Activated T-cell treated with anti-CD3 and anti-CD28 coated beads, Interleukin-2, amount 50 U/mL, for 24 hours (primary cell): ENCODE measurements at regions not wholly inside any gene's neighbourhood (a gene's known extent, or its start where the extent isn't known, plus 50 kb on each side); places are given as distances from the start of the nearest gene placed in this dataset.

Source experiments
- DNase-seq: peaks from one replicate; pipeline ENCODE4 v3.0.0-alpha.2; 2020
- H3K27ac Mint-ChIP-seq: 2 replicates; pipeline ENCODE4 v1.8.0; 2020; ENCODE audit warnings: mild to moderate bottlenecking, mixed read lengths
- H3K27me3 Mint-ChIP-seq: 2 replicates; pipeline ENCODE4 v1.8.0; 2020; ENCODE audit warnings: mixed read lengths
- H3K36me3 Mint-ChIP-seq: 2 replicates; pipeline ENCODE4 v1.8.0; 2020; ENCODE audit warnings: low read depth, mixed read lengths
- H3K4me1 Mint-ChIP-seq: 2 replicates; pipeline ENCODE4 v1.8.0; 2020; ENCODE audit warnings: low read depth, mixed read lengths
- H3K4me3 Mint-ChIP-seq: 2 replicates; pipeline ENCODE4 v1.8.0; 2020; ENCODE audit warnings: mild to moderate bottlenecking, moderate library complexity, mixed read lengths
- H3K9me3 Mint-ChIP-seq: 2 replicates; pipeline ENCODE4 v1.8.0; 2020; ENCODE audit warnings: mixed read lengths

DNA sequence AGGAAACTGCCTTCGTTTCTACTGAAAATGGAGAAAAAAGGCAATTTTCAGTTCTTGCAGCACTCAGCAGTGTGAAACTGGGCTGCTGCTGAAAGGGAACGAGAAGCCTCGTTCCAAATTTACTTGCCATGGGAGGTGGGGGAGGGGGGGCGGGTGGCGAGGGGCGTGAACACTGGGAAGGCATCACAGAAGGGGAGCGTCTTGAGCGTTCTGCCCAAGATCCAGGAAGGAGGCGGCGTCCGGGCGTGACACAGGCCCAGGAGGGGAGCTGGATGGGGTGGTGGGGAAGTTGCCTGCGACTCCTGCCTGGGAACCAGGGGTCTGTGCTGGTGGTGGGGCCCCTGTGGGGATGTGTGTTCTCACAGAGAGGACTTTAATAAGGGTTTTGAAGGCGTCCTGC lies 213.5 kb downstream of the CTTN start:
- H3K9me3 Mint-ChIP-seq, result no peaks in the 10 kb centered on the region
- no peak for DNase-seq
- H3K4me1 Mint-ChIP-seq, result no peaks in the 10 kb centered on the region
- no peak overlapping the region for H3K4me3 Mint-ChIP-seq
- H3K36me3 Mint-ChIP-seq, result no peaks in the 10 kb centered on the region
- no peak overlapping the region for H3K27ac Mint-ChIP-seq
- peaks cover 18% of the 10 kb centered on the region for H3K27me3 Mint-ChIP-seq

DNA sequence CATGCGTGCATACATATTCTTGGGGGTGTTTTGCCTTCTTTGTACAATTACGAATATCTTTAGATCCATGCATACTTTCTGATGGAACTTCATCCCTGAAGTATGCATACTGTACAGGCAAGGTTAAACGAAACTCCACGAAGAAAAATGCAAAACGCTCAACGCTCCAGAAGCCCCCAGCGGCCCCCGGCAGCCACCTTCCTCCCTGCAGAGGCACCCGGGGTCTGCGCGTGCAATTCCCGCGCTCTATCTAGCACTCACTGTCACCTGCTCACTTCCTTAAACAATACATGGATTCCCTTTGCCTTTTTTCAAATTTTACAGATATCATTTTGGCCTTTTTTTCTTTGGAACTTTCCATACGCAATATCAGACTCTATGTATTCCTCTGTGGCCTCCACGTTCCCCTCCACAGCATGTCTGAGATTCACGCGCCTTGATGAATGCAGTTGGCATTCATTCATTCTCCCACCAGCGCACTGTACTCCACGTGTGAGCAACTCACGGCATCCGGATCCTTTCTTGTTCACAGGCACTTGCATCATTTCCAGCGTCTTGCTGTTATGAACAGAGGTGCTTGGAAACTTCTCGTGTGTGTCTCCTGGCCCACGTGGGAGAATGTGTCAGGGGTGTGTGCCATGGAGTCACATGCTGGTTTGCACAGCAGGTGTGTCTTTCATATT lies 214.3 kb downstream of the CTTN start:
- Mint-ChIP-seq H3K4me1 (no peaks in the 10 kb centered on the region), H3K27ac (no peak overlapping the region), H3K36me3 (no peaks in the 10 kb centered on the region), H3K9me3 (no peaks in the 10 kb centered on the region), H3K4me3 (no peak overlapping the region), H3K27me3 (peaks cover 18% of the 10 kb centered on the region)
- DNase-seq, result no peak

GRCh38 chr11:70614034-70614681 lies 215.8 kb downstream of the CTTN start:
- no peak overlapping the region for H3K4me3 Mint-ChIP-seq
- no peak for DNase-seq
- no peak overlapping the region for H3K27ac Mint-ChIP-seq
- peaks cover 7% of the 10 kb centered on the region for H3K27me3 Mint-ChIP-seq
- H3K4me1 Mint-ChIP-seq, result no peaks in the 10 kb centered on the region
- no peaks in the 10 kb centered on the region for H3K36me3 Mint-ChIP-seq
- no peaks in the 10 kb centered on the region for H3K9me3 Mint-ChIP-seq

- Mint-ChIP-seq H3K27ac (no peak overlapping the region), H3K4me1 (no peaks in the 10 kb centered on the region), H3K36me3 (no peaks in the 10 kb centered on the region), H3K9me3 (no peaks in the 10 kb centered on the region), H3K4me3 (no peak overlapping the region), H3K27me3 (peaks cover 5% of the 10 kb centered on the region)
- DNase-seq, result no peak
Observed at GRCh38 chr11:70615036-70615875, 216.9 kb downstream of the CTTN start.

DNA sequence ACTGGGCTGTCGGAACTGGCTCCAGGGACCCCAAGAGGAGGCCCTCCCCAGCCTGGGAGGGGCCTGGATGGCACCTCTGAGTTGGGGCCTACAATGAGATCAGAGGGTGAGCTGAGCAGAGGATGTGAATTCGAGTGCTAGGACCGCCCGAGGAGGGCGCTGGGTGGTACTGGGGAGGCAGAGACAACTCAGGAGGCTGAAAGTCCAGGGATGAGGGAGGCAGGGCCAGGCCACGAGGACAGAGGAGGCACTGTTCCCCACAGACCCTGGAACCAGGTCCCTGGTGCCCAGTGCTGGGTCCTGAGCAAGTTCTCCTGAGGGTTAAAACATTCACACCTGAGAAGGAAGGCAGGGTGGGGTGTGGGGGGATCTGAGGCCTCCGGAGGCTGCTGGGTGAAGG lies 218.0 kb downstream of the CTTN start:
- Mint-ChIP-seq H3K9me3 (no peaks in the 10 kb centered on the region), H3K27ac (no peak overlapping the region), H3K36me3 (no peaks in the 10 kb centered on the region), H3K27me3 (peaks cover 5% of the 10 kb centered on the region), H3K4me1 (no peaks in the 10 kb centered on the region), H3K4me3 (no peak overlapping the region)
- no peak for DNase-seq

- Mint-ChIP-seq H3K9me3 (no peaks in the 10 kb centered on the region), H3K4me3 (no peak overlapping the region), H3K27ac (no peak overlapping the region), H3K36me3 (no peaks in the 10 kb centered on the region), H3K27me3 (peaks cover 5% of the 10 kb centered on the region), H3K4me1 (no peaks in the 10 kb centered on the region)
- DNase-seq, result no peak
Observed at GRCh38 chr11:70616938-70617654, 218.8 kb downstream of the CTTN start.

DNA sequence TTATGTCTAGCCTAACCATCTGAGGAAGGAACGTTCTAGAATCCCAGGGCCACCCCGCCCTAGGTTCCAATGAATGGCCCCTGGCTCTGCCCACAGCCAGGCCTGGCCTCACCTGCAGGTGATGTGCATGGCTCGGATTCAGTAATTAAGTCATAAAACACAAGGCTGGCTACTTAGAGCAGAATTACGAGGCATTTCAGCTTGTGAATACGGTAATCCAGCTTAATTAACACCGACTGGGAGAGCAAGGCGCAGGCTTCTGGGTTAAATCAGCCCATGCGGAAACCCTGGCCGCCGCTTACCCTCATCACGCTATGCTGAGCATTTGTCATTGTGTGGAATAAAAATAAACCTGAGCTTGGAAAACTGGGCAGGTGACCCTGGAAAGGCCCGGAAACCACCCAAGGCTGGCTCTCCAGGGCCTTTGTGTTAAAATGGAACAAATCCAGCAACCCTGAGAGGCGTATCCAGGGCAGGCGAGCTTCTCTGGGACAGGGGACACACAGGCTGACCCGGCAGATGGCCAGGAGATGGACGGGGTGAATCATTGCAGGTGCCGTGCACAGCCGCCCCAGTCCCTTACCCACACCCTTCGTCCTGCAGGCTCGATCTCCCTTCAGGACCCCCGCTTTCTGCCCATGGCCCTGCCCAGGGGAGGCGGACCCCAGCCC lies 220.2 kb downstream of the CTTN start:
- H3K36me3 Mint-ChIP-seq, result no peaks in the 10 kb centered on the region
- H3K9me3 Mint-ChIP-seq, result no peaks in the 10 kb centered on the region
- DNase-seq, result no peak
- H3K27me3 Mint-ChIP-seq, result no peaks in the 10 kb centered on the region
- no peak overlapping the region for H3K27ac Mint-ChIP-seq
- no peaks in the 10 kb centered on the region for H3K4me1 Mint-ChIP-seq
- H3K4me3 Mint-ChIP-seq, result no peak overlapping the region

- Mint-ChIP-seq H3K27ac (no peak overlapping the region), H3K27me3 (no peaks in the 10 kb centered on the region), H3K4me3 (no peak overlapping the region), H3K9me3 (no peaks in the 10 kb centered on the region), H3K4me1 (no peaks in the 10 kb centered on the region), H3K36me3 (no peaks in the 10 kb centered on the region)
- DNase-seq, result no peak
Observed at GRCh38 chr11:70619591-70619990, 221.3 kb downstream of the CTTN start.

DNA sequence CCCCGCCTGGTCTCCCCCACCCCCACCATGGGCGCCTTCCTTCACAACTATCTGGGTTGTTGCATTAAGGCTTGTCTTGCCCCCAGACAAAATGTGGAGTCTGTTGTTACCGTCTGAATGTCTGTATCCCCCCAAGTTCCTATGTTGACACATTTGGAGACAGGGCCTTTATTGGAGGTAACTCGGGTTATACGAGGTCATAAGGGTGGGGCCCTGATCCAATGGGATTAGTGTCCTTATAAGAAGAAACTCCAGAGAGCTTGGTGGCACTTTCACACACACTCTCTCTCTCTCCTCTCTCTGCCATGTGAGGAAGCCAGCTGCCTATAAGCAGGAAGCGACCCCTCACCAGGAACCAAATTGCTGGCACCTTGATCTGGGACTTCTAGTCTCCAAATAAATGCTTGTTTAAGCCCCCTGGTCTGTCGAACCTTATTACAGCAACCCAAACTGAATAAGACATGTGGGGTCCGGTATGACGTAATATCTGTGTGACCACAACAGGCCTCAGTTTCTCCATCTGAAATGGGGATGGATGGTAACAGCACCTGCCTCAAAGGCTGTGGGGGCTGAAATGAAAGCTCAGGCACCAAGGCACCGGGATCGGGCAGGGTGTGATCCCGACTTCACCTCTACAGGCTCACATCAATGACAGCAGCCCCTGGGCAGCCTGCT lies 222.3 kb downstream of the CTTN start:
- Mint-ChIP-seq H3K36me3 (no peaks in the 10 kb centered on the region), H3K9me3 (no peaks in the 10 kb centered on the region), H3K4me3 (no peak overlapping the region), H3K4me1 (no peaks in the 10 kb centered on the region), H3K27ac (no peak overlapping the region), H3K27me3 (no peaks in the 10 kb centered on the region)
- no peak for DNase-seq

DNA sequence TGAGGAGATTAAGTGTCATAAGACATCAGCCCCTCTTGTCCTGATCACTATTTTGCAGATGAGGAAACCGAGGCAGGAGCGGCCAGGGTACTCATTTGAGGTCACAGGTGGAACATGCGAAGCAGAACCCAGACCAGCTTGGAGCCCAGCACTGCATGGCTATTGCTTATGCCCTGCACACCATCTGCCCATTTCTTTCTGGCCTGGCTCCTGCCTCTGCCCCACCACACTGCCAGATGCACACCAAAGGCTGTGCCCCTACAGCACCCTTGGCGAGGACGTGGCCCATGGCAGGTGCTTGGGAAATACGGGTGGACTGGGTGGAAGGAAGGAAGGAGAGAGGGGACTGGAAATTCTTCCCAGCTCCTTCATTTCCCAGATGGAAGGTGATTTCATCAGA lies 222.9 kb downstream of the CTTN start:
- Mint-ChIP-seq H3K4me1 (no peaks in the 10 kb centered on the region), H3K9me3 (no peaks in the 10 kb centered on the region), H3K36me3 (no peaks in the 10 kb centered on the region), H3K27me3 (no peaks in the 10 kb centered on the region), H3K27ac (no peak overlapping the region), H3K4me3 (no peak overlapping the region)
- DNase-seq, result no peak

- H3K27ac Mint-ChIP-seq, result no peak overlapping the region
- no peaks in the 10 kb centered on the region for H3K27me3 Mint-ChIP-seq
- H3K4me3 Mint-ChIP-seq, result no peak overlapping the region
- no peak for DNase-seq
- H3K9me3 Mint-ChIP-seq, result no peaks in the 10 kb centered on the region
- no peaks in the 10 kb centered on the region for H3K4me1 Mint-ChIP-seq
- H3K36me3 Mint-ChIP-seq, result no peaks in the 10 kb centered on the region
Observed at GRCh38 chr11:70622091-70622490, 223.8 kb downstream of the CTTN start.

DNA sequence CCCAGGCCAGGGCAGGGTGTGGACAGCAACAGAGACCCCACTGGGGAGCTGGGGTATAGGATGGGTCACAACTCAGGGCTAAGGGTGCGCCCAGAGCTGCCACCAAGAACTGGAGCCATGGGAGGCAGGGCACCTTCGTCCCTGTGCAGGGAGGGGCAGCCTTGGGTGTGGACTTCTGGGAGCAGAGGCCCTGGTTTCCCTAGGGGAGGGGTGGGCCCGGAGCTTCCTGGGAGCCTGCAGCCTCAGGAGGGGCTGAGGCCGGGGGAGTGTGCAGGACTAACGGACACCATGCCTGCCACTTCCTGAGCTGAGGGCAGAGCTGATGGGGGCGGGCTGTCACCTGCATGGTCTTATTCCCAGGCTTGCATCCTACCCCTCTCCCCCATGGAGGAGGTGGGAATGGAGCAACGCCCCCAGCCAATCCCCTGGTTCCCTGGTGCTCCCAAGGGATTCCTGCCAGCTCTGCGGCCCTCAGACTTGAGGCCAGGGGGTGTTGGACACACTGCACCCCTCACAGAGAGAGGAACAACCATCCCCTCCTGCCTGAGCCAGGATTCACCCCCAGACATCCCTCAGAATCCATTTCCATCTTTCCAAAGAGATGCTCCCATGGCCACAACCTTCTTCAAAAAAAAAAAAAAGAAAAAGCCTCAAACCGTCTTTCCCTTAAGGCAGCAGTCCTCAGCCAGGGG lies 225.7 kb downstream of the CTTN start:
- Mint-ChIP-seq H3K27me3 (peaks cover 5% of the 10 kb centered on the region), H3K36me3 (no peaks in the 10 kb centered on the region), H3K4me1 (no peaks in the 10 kb centered on the region)

DNA sequence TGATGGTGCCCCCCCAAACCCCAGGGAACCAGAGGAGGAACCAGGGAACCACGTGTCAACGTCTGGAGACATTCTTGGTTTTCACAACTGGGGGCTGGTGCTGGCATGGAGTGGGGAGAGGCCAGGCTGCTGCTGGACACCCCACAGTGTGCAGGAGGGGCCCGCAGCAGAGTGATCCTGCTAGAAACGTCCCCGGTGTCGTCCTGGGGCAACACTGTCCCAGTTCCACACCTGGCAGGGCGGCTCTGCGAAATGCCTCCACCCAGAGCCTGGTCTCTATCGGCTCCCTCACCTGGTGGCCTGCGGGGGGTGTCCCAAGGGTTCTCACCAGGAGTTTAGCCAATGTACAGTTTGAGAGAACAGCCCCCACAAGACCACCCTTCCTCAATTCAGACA lies 226.3 kb downstream of the CTTN start:
- H3K27me3 Mint-ChIP-seq, result peaks cover 5% of the 10 kb centered on the region
- H3K36me3 Mint-ChIP-seq, result no peaks in the 10 kb centered on the region
- no peak overlapping the region for H3K4me3 Mint-ChIP-seq
- DNase-seq, result no peak
- H3K9me3 Mint-ChIP-seq, result no peaks in the 10 kb centered on the region
- no peak overlapping the region for H3K27ac Mint-ChIP-seq
- no peaks in the 10 kb centered on the region for H3K4me1 Mint-ChIP-seq

More for the DNA sequence above, 225.7 kb downstream of the CTTN start:
- Mint-ChIP-seq H3K4me3 (no peak overlapping the region), H3K27ac (no peak overlapping the region), H3K9me3 (no peaks in the 10 kb centered on the region)
- no peak for DNase-seq
